Liver (tissue), 8 donors: ENCODE measurements at regions not wholly inside any gene's neighbourhood (a gene's known extent, or its start where the extent isn't known, plus 50 kb on each side); places are given as distances from the start of the nearest gene placed in this dataset.

Experiments
- DNase-seq: peaks from one replicate; pipeline ENCODE4 v3.0.0-alpha.2; 2017; ENCODE audit warnings: low spot score
- H3K27ac ChIP-seq, 2 donors: one replicate each; pipeline ENCODE4 v1.7.0; 2013; ENCODE audit warnings: inconsistent platforms in 2 of 2, low read length in 2 of 2, control low read depth in 1 of 2, low read depth in 1 of 2, mild to moderate bottlenecking in 1 of 2
- H3K27me3 ChIP-seq, 4 donors: one replicate each; pipeline versions ENCODE4 v1.6.1 to v1.7.0; 2013; ENCODE audit warnings: low read length in 3 of 4, inconsistent platforms in 1 of 4, mild to moderate bottlenecking in 1 of 4, moderate library complexity in 1 of 4; ENCODE audit not compliant: control insufficient read depth in 4 of 4, insufficient read depth in 4 of 4
- H3K36me3 ChIP-seq, 4 donors: one replicate each; pipeline versions ENCODE4 v1.6.1 to v1.7.0; 2013; ENCODE audit warnings: low read length in 3 of 4, mild to moderate bottlenecking in 3 of 4, low read depth in 1 of 4, moderate library complexity in 1 of 4; ENCODE audit not compliant: control insufficient read depth in 4 of 4, insufficient read depth in 3 of 4
- H3K4me1 ChIP-seq, 4 donors: one replicate each; pipeline versions ENCODE4 v1.6.1 to v1.7.0; 2013; ENCODE audit warnings: low read length in 3 of 4, mild to moderate bottlenecking in 3 of 4, moderate library complexity in 1 of 4; ENCODE audit not compliant: control insufficient read depth in 4 of 4, insufficient read depth in 4 of 4
- H3K4me3 ChIP-seq, 3 donors: one replicate each; pipeline versions ENCODE4 v1.6.1 to v1.7.0; 2013; ENCODE audit warnings: low read length in 3 of 3, control low read depth in 1 of 3, low read depth in 1 of 3, mild to moderate bottlenecking in 1 of 3
- H3K9ac ChIP-seq, 2 donors: one replicate each; pipeline ENCODE4 v1.7.0; 2013; ENCODE audit warnings: low read length in 2 of 2, mild to moderate bottlenecking in 2 of 2, moderate library complexity in 2 of 2, control low read depth in 1 of 2, low read depth in 1 of 2
- H3K9me3 ChIP-seq, 4 donors: one replicate each; pipeline versions ENCODE4 v1.6.1 to v1.7.0; 2013; ENCODE audit warnings: low read length in 3 of 4; ENCODE audit not compliant: control insufficient read depth in 4 of 4
- EGR1 ChIP-seq, 2 donors: IDR thresholded peaks; 2 replicates each; pipeline ENCODE4 v1.6.1; 2016 to 2018; ENCODE audit warnings: antibody characterized with exemption in 2 of 2, low read depth in 2 of 2
- FOXA1 ChIP-seq: IDR thresholded peaks from 2 replicates; pipeline ENCODE4 v1.6.1; 2016; ENCODE audit warnings: antibody characterized with exemption
- GABPA ChIP-seq, 2 donors: IDR thresholded peaks in 1 of 2; conservative IDR thresholded peaks in 1 of 2; 2 replicates each; pipeline ENCODE4 v1.6.1; 2016; ENCODE audit warnings: antibody characterized with exemption in 2 of 2, mild to moderate bottlenecking in 1 of 2, moderate library complexity in 1 of 2
- HNF4A ChIP-seq, 2 donors: conservative IDR thresholded peaks; 2 replicates each; pipeline ENCODE4 v1.6.1; 2016; ENCODE audit warnings: antibody characterized with exemption in 2 of 2, mild to moderate bottlenecking in 2 of 2
- HNF4G ChIP-seq: IDR thresholded peaks from 2 replicates; pipeline ENCODE4 v1.6.1; 2016; ENCODE audit warnings: antibody characterized with exemption
- JUND ChIP-seq, 2 donors: IDR thresholded peaks; 2 replicates each; pipeline ENCODE4 v1.6.1; 2016; ENCODE audit warnings: antibody characterized with exemption in 2 of 2
- NR2F2 ChIP-seq: IDR thresholded peaks from 2 replicates; pipeline ENCODE4 v1.6.1; 2016; ENCODE audit warnings: antibody characterized with exemption
- RAD21 ChIP-seq, 2 donors: IDR thresholded peaks; 2 replicates each; pipeline ENCODE4 v1.6.1; 2016; ENCODE audit warnings: antibody characterized with exemption in 2 of 2, mild to moderate bottlenecking in 2 of 2
- RXRA ChIP-seq, 2 donors: IDR thresholded peaks; 2 replicates each; pipeline ENCODE4 v1.6.1; 2017 to 2018; ENCODE audit warnings: antibody characterized with exemption in 2 of 2, mild to moderate bottlenecking in 1 of 2
- SP1 ChIP-seq: IDR thresholded peaks from 2 replicates; pipeline ENCODE4 v1.6.1; 2018; ENCODE audit warnings: antibody characterized with exemption, mild to moderate bottlenecking
- TAF1 ChIP-seq: conservative IDR thresholded peaks from 2 replicates; pipeline ENCODE4 v1.6.1; 2016; ENCODE audit warnings: antibody characterized with exemption, mild to moderate bottlenecking
- YY1 ChIP-seq: IDR thresholded peaks from 2 replicates; pipeline ENCODE4 v1.6.1; 2016; ENCODE audit warnings: antibody characterized with exemption, mild to moderate bottlenecking
- WGBS: extraction: QIAGEN DNeasy Blood & Tissue Kit; methylation state at CpG from one replicate; pipeline ENCODE4 v1.1.7; 2013; 5-methylcytosine and 5-hydroxymethylcytosine counted together
- TF ChIP-seq, protein P1 (sequence below): IDR thresholded peaks from 2 replicates; pipeline ENCODE4 v1.6.1; 2016; ENCODE audit warnings: antibody characterized with exemption
- TF ChIP-seq, protein P2 (sequence below): IDR thresholded peaks from 2 replicates; pipeline ENCODE4 v1.6.1; 2016; ENCODE audit warnings: antibody characterized with exemption
- TF ChIP-seq, protein P3 (sequence below): IDR thresholded peaks from 2 replicates; pipeline ENCODE4 v1.6.1; 2016; ENCODE audit warnings: antibody characterized with exemption
- TF ChIP-seq, protein P4 (sequence below): IDR thresholded peaks from 2 replicates; pipeline ENCODE4 v1.6.1; 2016; ENCODE audit warnings: antibody characterized with exemption, mild to moderate bottlenecking
- TF ChIP-seq, protein P5 (sequence below): fragments of 150-350 bp; IDR thresholded peaks from 2 replicates; pipeline ENCODE4 v1.5.1; 2017; ENCODE audit warnings: improper control_type of control experiment, low read depth, low read length; ENCODE audit not compliant: missing input control
- donor health status: healthy.
- donor health status: healthy.
- donor health status: healthy.
- donor health status: healthy.
- donor health status: healthy.

DNA sequence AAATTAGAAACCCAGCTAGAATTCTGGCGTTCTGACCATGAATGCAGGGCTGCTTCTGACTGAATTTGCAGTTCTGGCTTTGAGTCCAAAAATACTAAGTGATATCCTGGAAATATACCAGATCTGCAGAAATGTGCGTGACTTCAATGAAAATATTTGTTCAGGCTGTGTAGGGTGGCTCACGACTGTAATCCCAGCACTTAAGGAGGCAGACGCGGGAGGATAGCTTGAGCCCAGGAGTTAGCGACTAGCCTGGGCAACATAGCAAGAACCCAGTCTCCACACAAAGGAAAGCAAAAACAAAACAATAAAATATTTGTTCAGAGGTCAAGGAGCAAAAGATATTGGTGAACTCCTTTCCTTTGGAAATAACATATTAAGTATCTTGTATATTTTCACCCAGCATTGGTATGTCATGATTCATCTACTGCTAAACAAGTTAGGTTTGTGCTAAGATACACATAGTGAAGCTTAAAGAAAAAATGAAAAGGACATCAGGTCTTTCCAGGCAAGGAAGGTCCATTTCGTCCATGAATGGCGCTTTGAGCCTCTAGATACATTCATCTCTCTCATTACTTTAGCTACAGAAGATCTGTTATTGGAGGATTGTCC is 239.2 kb downstream of the CMPK2 start:
- Histone ChIP-seq H3K27ac (no peak overlapping the region), H3K27me3 (peaks cover 0 to 5% (median 0%) of the 10 kb centered on the region in 4 donors), H3K36me3 (no peaks in the 10 kb centered on the region), H3K9ac (no peak overlapping the region), H3K9me3 (no peaks in the 10 kb centered on the region), H3K4me3 (no peak overlapping the region), H3K4me1 (no peaks in the 10 kb centered on the region)
- DNase-seq: no peak
- WGBS: 63% methylated on average over 8 of the region's 8 CpGs
- TF ChIP-seq RXRA (IDR thresholded peaks at IDR 0.05) (no peak), HNF4A (conservative IDR thresholded peaks at IDR 0.05) (no peak), NR2F2 (no peak), GABPA (IDR thresholded peaks at IDR 0.05 in 1 of 2, conservative IDR thresholded peaks at IDR 0.05 in 1 of 2) (no peak)
- TF ChIP-seq, protein P1, sequence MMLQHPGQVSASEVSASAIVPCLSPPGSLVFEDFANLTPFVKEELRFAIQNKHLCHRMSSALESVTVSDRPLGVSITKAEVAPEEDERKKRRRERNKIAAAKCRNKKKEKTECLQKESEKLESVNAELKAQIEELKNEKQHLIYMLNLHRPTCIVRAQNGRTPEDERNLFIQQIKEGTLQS: no peak
- TF ChIP-seq, protein P2, sequence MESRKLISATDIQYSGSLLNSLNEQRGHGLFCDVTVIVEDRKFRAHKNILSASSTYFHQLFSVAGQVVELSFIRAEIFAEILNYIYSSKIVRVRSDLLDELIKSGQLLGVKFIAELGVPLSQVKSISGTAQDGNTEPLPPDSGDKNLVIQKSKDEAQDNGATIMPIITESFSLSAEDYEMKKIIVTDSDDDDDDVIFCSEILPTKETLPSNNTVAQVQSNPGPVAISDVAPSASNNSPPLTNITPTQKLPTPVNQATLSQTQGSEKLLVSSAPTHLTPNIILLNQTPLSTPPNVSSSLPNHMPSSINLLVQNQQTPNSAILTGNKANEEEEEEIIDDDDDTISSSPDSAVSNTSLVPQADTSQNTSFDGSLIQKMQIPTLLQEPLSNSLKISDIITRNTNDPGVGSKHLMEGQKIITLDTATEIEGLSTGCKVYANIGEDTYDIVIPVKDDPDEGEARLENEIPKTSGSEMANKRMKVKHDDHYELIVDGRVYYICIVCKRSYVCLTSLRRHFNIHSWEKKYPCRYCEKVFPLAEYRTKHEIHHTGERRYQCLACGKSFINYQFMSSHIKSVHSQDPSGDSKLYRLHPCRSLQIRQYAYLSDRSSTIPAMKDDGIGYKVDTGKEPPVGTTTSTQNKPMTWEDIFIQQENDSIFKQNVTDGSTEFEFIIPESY: no peak

DNA sequence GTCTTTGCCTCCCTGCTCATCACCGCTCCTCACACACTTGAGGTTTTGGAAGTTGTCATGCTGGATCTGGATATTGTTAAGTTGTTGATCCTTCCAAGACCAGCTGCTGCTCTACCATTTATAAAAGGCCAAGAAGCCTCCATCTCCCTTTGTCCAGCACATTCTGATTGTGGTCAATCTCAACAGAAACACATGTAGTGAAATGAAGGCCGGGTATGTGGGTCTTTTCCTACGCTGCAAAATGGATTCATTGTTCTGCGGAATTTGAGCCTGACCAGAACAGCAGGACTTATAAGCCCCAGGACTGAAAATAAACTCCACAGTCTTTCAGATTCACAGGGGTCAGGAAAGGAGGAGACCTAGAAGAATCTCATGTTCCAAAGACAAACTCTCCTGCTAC is 238.4 kb downstream of the CMPK2 start:
- H3K9ac ChIP-seq: no peak overlapping the region
- no peak for TF ChIP-seq FOXA1
- TF ChIP-seq, protein P3, sequence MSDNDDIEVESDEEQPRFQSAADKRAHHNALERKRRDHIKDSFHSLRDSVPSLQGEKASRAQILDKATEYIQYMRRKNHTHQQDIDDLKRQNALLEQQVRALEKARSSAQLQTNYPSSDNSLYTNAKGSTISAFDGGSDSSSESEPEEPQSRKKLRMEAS: no peak
- no peak for TF ChIP-seq YY1
- TF ChIP-seq TAF1: no peak
- TF ChIP-seq RAD21 (IDR thresholded peaks at IDR 0.05): no peak
- TF ChIP-seq JUND (IDR thresholded peaks at IDR 0.05): no peak
- no peak overlapping the region for H3K4me3 ChIP-seq
- 85% methylated on average over 4 of the region's 4 CpGs for WGBS
- no peak for DNase-seq
- no peaks in the 10 kb centered on the region for H3K36me3 ChIP-seq
- no peaks in the 10 kb centered on the region for H3K9me3 ChIP-seq
- no peaks in the 10 kb centered on the region for H3K4me1 ChIP-seq
- H3K27me3 ChIP-seq: peaks cover 0 to 3% (median 0%) of the 10 kb centered on the region in 4 donors
- H3K27ac ChIP-seq: no peak overlapping the region

DNA sequence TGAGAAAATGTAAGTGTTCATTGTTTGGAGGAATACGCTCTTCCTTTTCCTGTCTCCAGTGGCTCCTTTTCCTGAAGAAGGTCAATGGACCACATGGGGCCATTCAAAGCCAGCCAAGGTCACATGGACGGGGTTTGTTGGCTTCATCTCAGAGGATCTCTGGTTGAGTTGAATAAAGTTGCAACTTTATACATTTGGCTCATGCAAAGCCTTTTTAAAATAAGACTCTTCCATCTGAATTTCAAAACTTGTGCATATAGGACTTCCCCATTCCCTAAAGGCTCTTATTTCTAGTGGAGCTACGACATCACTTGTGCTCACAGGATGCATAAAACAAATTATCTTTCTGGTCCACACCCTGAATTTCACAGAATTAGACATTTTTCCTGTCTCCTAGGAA is 235.5 kb downstream of the CMPK2 start:
- no peaks in the 10 kb centered on the region for H3K9me3 ChIP-seq
- no peak for DNase-seq
- no peaks in the 10 kb centered on the region for H3K4me1 ChIP-seq
- 54% methylated on average over 3 of the region's 3 CpGs for WGBS
- H3K36me3 ChIP-seq: no peaks in the 10 kb centered on the region
- no peaks in the 10 kb centered on the region for H3K27me3 ChIP-seq
- no peak overlapping the region for H3K4me3 ChIP-seq
- no peak overlapping the region for H3K27ac ChIP-seq
- TF ChIP-seq YY1 (no peak), SP1 (no peak), GABPA (IDR thresholded peaks at IDR 0.05 in 1 of 2, conservative IDR thresholded peaks at IDR 0.05 in 1 of 2) (no peak), FOXA1 (no peak), EGR1 (IDR thresholded peaks at IDR 0.05; ENCODE audit: low read depth in 2 of 2) (no peak), HNF4G (no peak), HNF4A (conservative IDR thresholded peaks at IDR 0.05) (no peak), RXRA (IDR thresholded peaks at IDR 0.05) (no peak), JUND (IDR thresholded peaks at IDR 0.05) (no peak), NR2F2 (no peak)
- TF ChIP-seq, protein P3: no peak
- TF ChIP-seq, protein P4, sequence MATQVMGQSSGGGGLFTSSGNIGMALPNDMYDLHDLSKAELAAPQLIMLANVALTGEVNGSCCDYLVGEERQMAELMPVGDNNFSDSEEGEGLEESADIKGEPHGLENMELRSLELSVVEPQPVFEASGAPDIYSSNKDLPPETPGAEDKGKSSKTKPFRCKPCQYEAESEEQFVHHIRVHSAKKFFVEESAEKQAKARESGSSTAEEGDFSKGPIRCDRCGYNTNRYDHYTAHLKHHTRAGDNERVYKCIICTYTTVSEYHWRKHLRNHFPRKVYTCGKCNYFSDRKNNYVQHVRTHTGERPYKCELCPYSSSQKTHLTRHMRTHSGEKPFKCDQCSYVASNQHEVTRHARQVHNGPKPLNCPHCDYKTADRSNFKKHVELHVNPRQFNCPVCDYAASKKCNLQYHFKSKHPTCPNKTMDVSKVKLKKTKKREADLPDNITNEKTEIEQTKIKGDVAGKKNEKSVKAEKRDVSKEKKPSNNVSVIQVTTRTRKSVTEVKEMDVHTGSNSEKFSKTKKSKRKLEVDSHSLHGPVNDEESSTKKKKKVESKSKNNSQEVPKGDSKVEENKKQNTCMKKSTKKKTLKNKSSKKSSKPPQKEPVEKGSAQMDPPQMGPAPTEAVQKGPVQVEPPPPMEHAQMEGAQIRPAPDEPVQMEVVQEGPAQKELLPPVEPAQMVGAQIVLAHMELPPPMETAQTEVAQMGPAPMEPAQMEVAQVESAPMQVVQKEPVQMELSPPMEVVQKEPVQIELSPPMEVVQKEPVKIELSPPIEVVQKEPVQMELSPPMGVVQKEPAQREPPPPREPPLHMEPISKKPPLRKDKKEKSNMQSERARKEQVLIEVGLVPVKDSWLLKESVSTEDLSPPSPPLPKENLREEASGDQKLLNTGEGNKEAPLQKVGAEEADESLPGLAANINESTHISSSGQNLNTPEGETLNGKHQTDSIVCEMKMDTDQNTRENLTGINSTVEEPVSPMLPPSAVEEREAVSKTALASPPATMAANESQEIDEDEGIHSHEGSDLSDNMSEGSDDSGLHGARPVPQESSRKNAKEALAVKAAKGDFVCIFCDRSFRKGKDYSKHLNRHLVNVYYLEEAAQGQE: no peak
- TF ChIP-seq, protein P5, sequence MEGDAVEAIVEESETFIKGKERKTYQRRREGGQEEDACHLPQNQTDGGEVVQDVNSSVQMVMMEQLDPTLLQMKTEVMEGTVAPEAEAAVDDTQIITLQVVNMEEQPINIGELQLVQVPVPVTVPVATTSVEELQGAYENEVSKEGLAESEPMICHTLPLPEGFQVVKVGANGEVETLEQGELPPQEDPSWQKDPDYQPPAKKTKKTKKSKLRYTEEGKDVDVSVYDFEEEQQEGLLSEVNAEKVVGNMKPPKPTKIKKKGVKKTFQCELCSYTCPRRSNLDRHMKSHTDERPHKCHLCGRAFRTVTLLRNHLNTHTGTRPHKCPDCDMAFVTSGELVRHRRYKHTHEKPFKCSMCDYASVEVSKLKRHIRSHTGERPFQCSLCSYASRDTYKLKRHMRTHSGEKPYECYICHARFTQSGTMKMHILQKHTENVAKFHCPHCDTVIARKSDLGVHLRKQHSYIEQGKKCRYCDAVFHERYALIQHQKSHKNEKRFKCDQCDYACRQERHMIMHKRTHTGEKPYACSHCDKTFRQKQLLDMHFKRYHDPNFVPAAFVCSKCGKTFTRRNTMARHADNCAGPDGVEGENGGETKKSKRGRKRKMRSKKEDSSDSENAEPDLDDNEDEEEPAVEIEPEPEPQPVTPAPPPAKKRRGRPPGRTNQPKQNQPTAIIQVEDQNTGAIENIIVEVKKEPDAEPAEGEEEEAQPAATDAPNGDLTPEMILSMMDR: no peak
- TF ChIP-seq, protein P1: no peak
- H3K9ac ChIP-seq: no peak overlapping the region
